GM23338 (cell line): ENCODE measurements at regions not wholly inside any gene's neighbourhood (a gene's known extent, or its start where the extent isn't known, plus 50 kb on each side); places are given as distances from the start of the nearest gene placed in this dataset.

ENCODE experiments used
- ATAC-seq: fragments of 200-7000 bp; cut with Tn5 transposase; 3 replicates; pipeline ENCODE4 v1.9.1; 2020
- DNase-seq: peaks from one replicate; pipeline ENCODE4 v3.0.0-alpha.2; 2015; ENCODE audit warnings: low spot score
- H2AFZ ChIP-seq: fragments of 200-600 bp; sonication (generic); 2 replicates; pipeline ENCODE4 v1.8.0; 2016; ENCODE audit warnings: antibody characterized with exemption, mild to moderate bottlenecking, moderate library complexity
- H3F3A ChIP-seq: fragments of 200-600 bp; sonication (generic); replicated peaks from 2 replicates; pipeline ENCODE4 v1.8.0; 2017; ENCODE audit warnings: antibody characterized with exemption, mixed run types, low read depth
- H3K27ac ChIP-seq: fragments of 200-600 bp; sonication (generic); 2 replicates; pipeline ENCODE4 v1.6.1; 2016; ENCODE audit warnings: low read depth
- H3K27me3 ChIP-seq: fragments of 200-600 bp; sonication (generic); 2 replicates; pipeline ENCODE4 v1.8.0; 2016; ENCODE audit warnings: mild to moderate bottlenecking, mixed run types, moderate library complexity; ENCODE audit not compliant: insufficient read depth
- H3K36me3 ChIP-seq: fragments of 200-600 bp; sonication (generic); 2 replicates; pipeline ENCODE4 v1.8.0; 2016; ENCODE audit warnings: mild to moderate bottlenecking; ENCODE audit not compliant: insufficient read depth
- H3K4me1 ChIP-seq: fragments of 200-600 bp; sonication (generic); 2 replicates; pipeline ENCODE4 v1.8.0; 2016; ENCODE audit warnings: mild to moderate bottlenecking, moderate library complexity; ENCODE audit not compliant: insufficient read depth
- H3K4me2 ChIP-seq: fragments of 200-600 bp; sonication (generic); 2 replicates; pipeline ENCODE4 v1.7.1; 2017; ENCODE audit warnings: mixed run types
- H3K4me3 ChIP-seq: fragments of 200-600 bp; sonication (generic); 2 replicates; pipeline ENCODE4 v1.6.1; 2016; ENCODE audit warnings: mixed run types
- H3K79me2 ChIP-seq: fragments of 200-600 bp; sonication (generic); replicated peaks from 2 replicates; pipeline ENCODE4 v1.8.0; 2017; ENCODE audit warnings: mild to moderate bottlenecking; ENCODE audit not compliant: insufficient read depth
- H3K9me2 ChIP-seq: fragments of 200-600 bp; sonication (generic); 2 replicates; pipeline ENCODE4 v1.8.0; 2017; ENCODE audit not compliant: insufficient read depth
- H4K20me1 ChIP-seq: fragments of 200-600 bp; sonication (generic); replicated peaks from 2 replicates; pipeline ENCODE4 v1.8.0; 2017; ENCODE audit warnings: mild to moderate bottlenecking; ENCODE audit not compliant: insufficient read depth
- H3K27ac Mint-ChIP-seq: 2 replicates; pipeline ENCODE4 v1.8.0; 2020; ENCODE audit warnings: inconsistent platforms, mild to moderate bottlenecking, moderate library complexity, mixed read lengths
- H3K27me3 Mint-ChIP-seq: 3 replicates; pipeline ENCODE4 v1.8.0; 2022; ENCODE audit warnings: low read depth, mild to moderate bottlenecking, moderate library complexity, mixed read lengths, inconsistent platforms; ENCODE audit not compliant: insufficient read depth, poor library complexity
- H3K36me3 Mint-ChIP-seq: 3 replicates; pipeline ENCODE4 v1.8.0; 2021; ENCODE audit warnings: low read depth, mild to moderate bottlenecking, inconsistent platforms, moderate library complexity, mixed read lengths
- H3K4me1 Mint-ChIP-seq: 3 replicates; pipeline ENCODE4 v1.8.0; 2020; ENCODE audit warnings: mild to moderate bottlenecking, inconsistent platforms, mixed read lengths
- H3K4me3 Mint-ChIP-seq: 3 replicates; pipeline ENCODE4 v1.8.0; 2021; ENCODE audit warnings: moderate library complexity, mild to moderate bottlenecking, inconsistent platforms, mixed read lengths
- H3K9me3 Mint-ChIP-seq: 3 replicates; pipeline ENCODE4 v1.8.0; 2020; ENCODE audit warnings: moderate library complexity, mild to moderate bottlenecking, inconsistent platforms, mixed read lengths
- CREB1 ChIP-seq: fragments of 250-450 bp; sonication (Bioruptor Pico); IDR thresholded peaks from 2 replicates; pipeline ENCODE4 v1.5.0; 2020; ENCODE audit warnings: low read depth, mild to moderate bottlenecking, moderate library complexity
- ETS1 ChIP-seq: IDR thresholded peaks from 2 replicates; pipeline ENCODE4 v1.6.1; 2016; ENCODE audit warnings: antibody characterized with exemption
- EZH2phosphoT487 ChIP-seq: fragments of 200-600 bp; sonication (generic); IDR thresholded peaks from one replicate; pipeline ENCODE4 v1.8.1; 2018; ENCODE audit warnings: antibody characterized with exemption; ENCODE audit not compliant: unreplicated experiment
- POLR2AphosphoS5 ChIP-seq: IDR thresholded peaks from 2 replicates; pipeline ENCODE4 v1.6.1; 2016; ENCODE audit warnings: antibody characterized with exemption, low read depth
- ZNF114 ChIP-seq: fragments of 250-450 bp; sonication (Bioruptor Pico); IDR thresholded peaks from 2 replicates; pipeline ENCODE4 v1.5.0; 2020; ENCODE audit warnings: mild to moderate bottlenecking, moderate library complexity
- ZNF331 ChIP-seq: fragments of 250-450 bp; sonication (Bioruptor Pico); IDR thresholded peaks from 2 replicates; pipeline ENCODE4 v1.5.0; 2020; ENCODE audit warnings: low read depth, mild to moderate bottlenecking, moderate library complexity
- ZNF462 ChIP-seq: fragments of 250-450 bp; sonication (Bioruptor Pico); IDR thresholded peaks from 2 replicates; pipeline ENCODE4 v1.5.0; 2020; ENCODE audit warnings: mild to moderate bottlenecking, moderate library complexity
- TF ChIP-seq, protein P1 (sequence below): IDR thresholded peaks from one replicate; pipeline ENCODE4 v1.6.1; 2018; ENCODE audit warnings: antibody characterized with exemption; ENCODE audit not compliant: unreplicated experiment

DNA sequence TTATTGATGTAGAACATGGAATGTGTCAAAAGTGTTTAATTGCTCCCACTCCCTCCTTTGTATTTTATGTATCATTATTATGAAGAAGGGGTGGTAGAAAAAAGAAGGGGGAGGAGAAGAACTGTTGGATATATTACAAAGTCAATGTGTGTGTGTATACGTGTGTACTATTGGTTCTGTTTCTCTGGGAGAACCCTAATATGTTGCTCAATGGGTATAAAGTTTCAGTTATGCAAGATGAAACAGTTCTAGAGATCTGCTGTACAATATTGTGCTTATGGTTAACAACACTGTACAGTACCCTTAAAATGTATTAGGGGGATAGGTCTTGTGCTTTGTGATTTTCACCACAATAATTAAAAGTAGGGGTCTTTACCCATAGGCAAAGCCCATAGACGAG lies 58.1 kb upstream of the ZC3H15 start:
- peaks cover 3% of the 10 kb centered on the region; the same call in 1 of the 3 replicates for H3K36me3 Mint-ChIP-seq
- Histone ChIP-seq H3K4me2 (no peak overlapping the region), H4K20me1 (no peaks in the 10 kb centered on the region), H3K4me3 (no peak overlapping the region), H3K4me1 (0 out of 2 replicates have a peak, but pooled peaks cover 5% of the 10 kb centered on the region), H3K27ac (no peak overlapping the region), H2AFZ (no peak overlapping the region), H3K36me3 (no peaks in the 10 kb centered on the region), H3F3A (no peaks in the 10 kb centered on the region), H3K27me3 (no peaks in the 10 kb centered on the region), H3K9me2 (no peaks in the 10 kb centered on the region), H3K79me2 (no peaks in the 10 kb centered on the region)
- no peak for TF ChIP-seq CREB1 (CRISPR knock-in tag)
- no peak for TF ChIP-seq ZNF462 (CRISPR knock-in tag)
- TF ChIP-seq ETS1, result no peak
- no peak for TF ChIP-seq ZNF331 (CRISPR knock-in tag)
- TF ChIP-seq ZNF114, result no peak
- no peak for TF ChIP-seq POLR2AphosphoS5
- TF ChIP-seq EZH2phosphoT487, result no peak
- TF ChIP-seq, protein P1, sequence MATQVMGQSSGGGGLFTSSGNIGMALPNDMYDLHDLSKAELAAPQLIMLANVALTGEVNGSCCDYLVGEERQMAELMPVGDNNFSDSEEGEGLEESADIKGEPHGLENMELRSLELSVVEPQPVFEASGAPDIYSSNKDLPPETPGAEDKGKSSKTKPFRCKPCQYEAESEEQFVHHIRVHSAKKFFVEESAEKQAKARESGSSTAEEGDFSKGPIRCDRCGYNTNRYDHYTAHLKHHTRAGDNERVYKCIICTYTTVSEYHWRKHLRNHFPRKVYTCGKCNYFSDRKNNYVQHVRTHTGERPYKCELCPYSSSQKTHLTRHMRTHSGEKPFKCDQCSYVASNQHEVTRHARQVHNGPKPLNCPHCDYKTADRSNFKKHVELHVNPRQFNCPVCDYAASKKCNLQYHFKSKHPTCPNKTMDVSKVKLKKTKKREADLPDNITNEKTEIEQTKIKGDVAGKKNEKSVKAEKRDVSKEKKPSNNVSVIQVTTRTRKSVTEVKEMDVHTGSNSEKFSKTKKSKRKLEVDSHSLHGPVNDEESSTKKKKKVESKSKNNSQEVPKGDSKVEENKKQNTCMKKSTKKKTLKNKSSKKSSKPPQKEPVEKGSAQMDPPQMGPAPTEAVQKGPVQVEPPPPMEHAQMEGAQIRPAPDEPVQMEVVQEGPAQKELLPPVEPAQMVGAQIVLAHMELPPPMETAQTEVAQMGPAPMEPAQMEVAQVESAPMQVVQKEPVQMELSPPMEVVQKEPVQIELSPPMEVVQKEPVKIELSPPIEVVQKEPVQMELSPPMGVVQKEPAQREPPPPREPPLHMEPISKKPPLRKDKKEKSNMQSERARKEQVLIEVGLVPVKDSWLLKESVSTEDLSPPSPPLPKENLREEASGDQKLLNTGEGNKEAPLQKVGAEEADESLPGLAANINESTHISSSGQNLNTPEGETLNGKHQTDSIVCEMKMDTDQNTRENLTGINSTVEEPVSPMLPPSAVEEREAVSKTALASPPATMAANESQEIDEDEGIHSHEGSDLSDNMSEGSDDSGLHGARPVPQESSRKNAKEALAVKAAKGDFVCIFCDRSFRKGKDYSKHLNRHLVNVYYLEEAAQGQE, result no peak
- no peak for DNase-seq
- no peaks in the 10 kb centered on the region for H3K9me3 Mint-ChIP-seq
- H3K4me3 Mint-ChIP-seq, result no peak overlapping the region
- ATAC-seq, result no peak
- H3K27ac Mint-ChIP-seq, result no peak overlapping the region
- no peaks in the 10 kb centered on the region; the same call in 2 of the 3 replicates for H3K4me1 Mint-ChIP-seq
- no peaks in the 10 kb centered on the region for H3K27me3 Mint-ChIP-seq
